DND-41 (cell line): ENCODE measurements at regions not wholly inside any gene's neighbourhood (a gene's known extent, or its start where the extent isn't known, plus 50 kb on each side); places are given as distances from the start of the nearest gene placed in this dataset.

Experiments used
- ATAC-seq: fragments of 200-7000 bp; cut with Tn5 transposase; 3 replicates; pipeline ENCODE4 v1.9.1; 2021; ENCODE audit warnings: low read depth; ENCODE audit not compliant: insufficient read depth
- DNase-seq: peaks from one replicate; pipeline ENCODE4 v3.0.0-alpha.2; 2020
- H2AFZ ChIP-seq: 2 replicates; pipeline ENCODE4 v1.6.0; 2012; ENCODE audit warnings: low read depth, low read length
- H3K27ac ChIP-seq: 2 replicates; pipeline ENCODE4 v1.5.1; 2012; ENCODE audit warnings: low read length, inconsistent platforms
- H3K27me3 ChIP-seq: fragments of 200-600 bp; sonication (generic); 2 replicates; pipeline ENCODE4 v1.6.0; 2012; ENCODE audit warnings: low read length, mild to moderate bottlenecking, inconsistent platforms; ENCODE audit not compliant: insufficient read depth, poor library complexity
- H3K36me3 ChIP-seq: 2 replicates; pipeline ENCODE4 v1.5.1; 2012; ENCODE audit warnings: low read length, inconsistent platforms; ENCODE audit not compliant: insufficient read depth
- H3K4me1 ChIP-seq: 2 replicates; pipeline ENCODE4 v1.5.1; 2012; ENCODE audit warnings: mild to moderate bottlenecking, low read length; ENCODE audit not compliant: insufficient read depth
- H3K4me2 ChIP-seq: 2 replicates; pipeline ENCODE4 v1.6.0; 2012; ENCODE audit warnings: mild to moderate bottlenecking, moderate library complexity, low read length, inconsistent platforms; ENCODE audit not compliant: insufficient read depth
- H3K4me3 ChIP-seq, 2 experiments: fragments of 200-600 bp in 1 of 2; shearing (Covaris generic) in 1 of 2; 2 replicates each; pipeline ENCODE4 v1.5.1; 2012 to 2016; ENCODE audit warnings: inconsistent platforms in 2 of 2, low read length in 2 of 2, mild to moderate bottlenecking in 2 of 2, low read depth in 1 of 2, moderate library complexity in 1 of 2
- H3K79me2 ChIP-seq: 2 replicates; pipeline ENCODE4 v1.6.0; 2012; ENCODE audit warnings: low read length, inconsistent platforms; ENCODE audit not compliant: insufficient read depth
- H3K9ac ChIP-seq: 2 replicates; pipeline ENCODE4 v1.6.0; 2012; ENCODE audit warnings: low read depth, mild to moderate bottlenecking, inconsistent platforms, low read length, moderate library complexity
- H3K9me3 ChIP-seq: 2 replicates; pipeline ENCODE4 v1.5.1; 2012; ENCODE audit warnings: low read length, moderate library complexity, mild to moderate bottlenecking, inconsistent platforms; ENCODE audit not compliant: insufficient read depth, severe bottlenecking
- H4K20me1 ChIP-seq: 2 replicates; pipeline ENCODE4 v1.6.0; 2012; ENCODE audit warnings: low read length; ENCODE audit not compliant: insufficient read depth
- EZH2 ChIP-seq: IDR thresholded peaks from 3 replicates; pipeline ENCODE4 v1.6.1; 2012; ENCODE audit warnings: borderline replicate concordance, low read depth, mild to moderate bottlenecking, moderate library complexity, low read length, inconsistent platforms; ENCODE audit not compliant: severe bottlenecking
- TF ChIP-seq, protein P1 (sequence below): IDR thresholded peaks from 2 replicates; pipeline ENCODE4 v1.5.1; 2012; ENCODE audit warnings: borderline replicate concordance, low read length, moderate library complexity, mild to moderate bottlenecking; ENCODE audit not compliant: poor library complexity, severe bottlenecking; ENCODE audit errors: extremely low read depth

DNA sequence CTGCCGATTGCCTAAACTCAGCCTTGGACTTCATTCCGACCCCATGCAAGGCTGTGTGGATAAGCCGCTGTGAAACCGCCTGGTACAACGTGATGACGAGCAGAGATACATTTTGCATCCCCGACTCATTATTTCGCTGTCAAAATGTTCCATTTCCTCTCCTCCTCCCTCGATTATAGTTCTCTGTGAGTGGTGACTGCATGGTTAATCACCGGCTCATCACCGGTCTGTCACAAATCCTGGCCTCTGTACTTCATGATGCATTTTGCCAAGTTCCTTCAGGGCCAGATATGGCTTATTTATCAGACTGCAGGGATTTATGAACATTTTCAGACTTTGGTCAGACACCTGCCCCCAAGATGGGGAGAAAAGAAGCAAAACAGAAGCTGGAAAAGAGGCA is 461.6 kb upstream of the DPP6 start:
- H4K20me1 ChIP-seq = no peaks in the 10 kb centered on the region
- no peak overlapping the region for H3K9ac ChIP-seq
- no peak overlapping the region for H3K27ac ChIP-seq
- no peak overlapping the region for H3K4me3 ChIP-seq
- H2AFZ ChIP-seq = no peak overlapping the region
- no peaks in the 10 kb centered on the region for H3K9me3 ChIP-seq
- no peaks in the 10 kb centered on the region for H3K27me3 ChIP-seq
- TF ChIP-seq, protein P1, sequence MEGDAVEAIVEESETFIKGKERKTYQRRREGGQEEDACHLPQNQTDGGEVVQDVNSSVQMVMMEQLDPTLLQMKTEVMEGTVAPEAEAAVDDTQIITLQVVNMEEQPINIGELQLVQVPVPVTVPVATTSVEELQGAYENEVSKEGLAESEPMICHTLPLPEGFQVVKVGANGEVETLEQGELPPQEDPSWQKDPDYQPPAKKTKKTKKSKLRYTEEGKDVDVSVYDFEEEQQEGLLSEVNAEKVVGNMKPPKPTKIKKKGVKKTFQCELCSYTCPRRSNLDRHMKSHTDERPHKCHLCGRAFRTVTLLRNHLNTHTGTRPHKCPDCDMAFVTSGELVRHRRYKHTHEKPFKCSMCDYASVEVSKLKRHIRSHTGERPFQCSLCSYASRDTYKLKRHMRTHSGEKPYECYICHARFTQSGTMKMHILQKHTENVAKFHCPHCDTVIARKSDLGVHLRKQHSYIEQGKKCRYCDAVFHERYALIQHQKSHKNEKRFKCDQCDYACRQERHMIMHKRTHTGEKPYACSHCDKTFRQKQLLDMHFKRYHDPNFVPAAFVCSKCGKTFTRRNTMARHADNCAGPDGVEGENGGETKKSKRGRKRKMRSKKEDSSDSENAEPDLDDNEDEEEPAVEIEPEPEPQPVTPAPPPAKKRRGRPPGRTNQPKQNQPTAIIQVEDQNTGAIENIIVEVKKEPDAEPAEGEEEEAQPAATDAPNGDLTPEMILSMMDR = no peak
- no peak for TF ChIP-seq EZH2
- no peak for DNase-seq
- no peaks in the 10 kb centered on the region for H3K36me3 ChIP-seq
- no peaks in the 10 kb centered on the region for H3K4me1 ChIP-seq
- H3K4me2 ChIP-seq = no peak overlapping the region
- no peak for ATAC-seq
- no peaks in the 10 kb centered on the region for H3K79me2 ChIP-seq

DNA sequence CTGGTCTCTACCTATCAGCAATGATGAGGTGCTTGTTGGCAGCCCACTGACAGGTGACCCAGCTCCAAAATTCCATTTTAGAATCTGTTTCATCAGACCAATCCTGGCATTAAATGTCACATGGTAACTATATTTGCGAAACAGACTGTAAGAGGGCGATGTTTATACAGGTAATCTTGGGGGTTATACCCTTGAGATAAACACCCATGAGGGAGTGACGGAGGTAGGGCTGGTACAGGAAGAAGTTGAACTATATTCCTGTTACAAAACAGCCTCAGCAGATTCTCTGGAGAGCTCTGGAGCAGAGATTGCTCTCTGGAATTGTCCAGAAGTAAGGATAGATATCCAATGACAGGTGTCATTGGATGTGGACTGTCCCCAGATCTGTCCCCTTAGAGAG is 444.8 kb upstream of the DPP6 start:
- no peaks in the 10 kb centered on the region for H3K9me3 ChIP-seq
- ATAC-seq (no peak), DNase-seq (no peak)
- H3K36me3 ChIP-seq = no peaks in the 10 kb centered on the region
- no peaks in the 10 kb centered on the region for H3K27me3 ChIP-seq
- no peaks in the 10 kb centered on the region for H3K79me2 ChIP-seq
- TF ChIP-seq, protein P1 = no peak
- no peak for TF ChIP-seq EZH2
- no peaks in the 10 kb centered on the region for H3K4me1 ChIP-seq
- H3K4me2 ChIP-seq = no peak overlapping the region
- no peaks in the 10 kb centered on the region for H4K20me1 ChIP-seq
- no peak overlapping the region for H3K9ac ChIP-seq
- no peak overlapping the region for H3K27ac ChIP-seq
- no peak overlapping the region for H3K4me3 ChIP-seq
- no peak overlapping the region for H2AFZ ChIP-seq

DNA sequence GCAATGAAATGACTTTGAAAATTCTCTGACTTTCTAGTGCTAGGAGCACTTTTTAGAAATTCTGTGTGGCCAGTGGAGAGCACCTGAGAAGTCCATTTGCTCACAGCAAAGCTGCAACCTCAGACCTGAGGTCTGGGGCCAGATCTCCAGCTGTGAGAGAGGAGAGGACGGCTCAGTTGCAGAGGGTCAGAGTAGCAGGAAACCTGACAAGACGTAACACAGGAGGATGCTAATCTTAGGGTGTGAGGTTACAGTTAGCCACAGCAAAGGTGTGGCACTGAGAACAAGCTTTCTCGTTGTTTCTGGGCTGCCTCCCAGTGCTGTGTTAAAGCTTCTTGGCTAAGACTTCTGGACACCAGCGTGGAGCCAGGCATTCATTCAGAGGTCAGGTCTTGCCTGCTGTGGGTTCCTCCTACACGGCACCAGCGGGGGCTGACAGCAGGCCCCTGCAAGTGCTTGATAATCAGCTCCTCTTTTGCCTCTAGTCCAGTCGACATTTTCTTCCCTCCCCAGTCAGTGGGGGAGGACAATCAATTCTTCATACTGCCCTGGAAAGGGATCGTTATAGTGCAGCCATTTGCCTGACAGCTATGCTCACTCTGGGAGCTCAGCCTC is 435.4 kb upstream of the DPP6 start:
- H3K4me1 ChIP-seq = no peaks in the 10 kb centered on the region
- no peaks in the 10 kb centered on the region for H3K36me3 ChIP-seq
- H3K79me2 ChIP-seq = no peaks in the 10 kb centered on the region
- H3K9me3 ChIP-seq = no peaks in the 10 kb centered on the region
- TF ChIP-seq, protein P1 = no peak
- no peak for TF ChIP-seq EZH2
- no peak for ATAC-seq
- H3K4me2 ChIP-seq = no peak overlapping the region
- no peak overlapping the region for H3K4me3 ChIP-seq
- H3K9ac ChIP-seq = no peak overlapping the region
- H3K27ac ChIP-seq = no peak overlapping the region
- H2AFZ ChIP-seq = no peak overlapping the region
- H4K20me1 ChIP-seq = no peaks in the 10 kb centered on the region
- H3K27me3 ChIP-seq = no peaks in the 10 kb centered on the region
- no peak for DNase-seq
